Prostate gland (tissue), 2 donors: ENCODE measurements at regions not wholly inside any gene's neighbourhood (a gene's known extent, or its start where the extent isn't known, plus 50 kb on each side); places are given as distances from the start of the nearest gene placed in this dataset.

Source experiments
- DNase-seq: peaks from one replicate; pipeline ENCODE4 v3.0.0-alpha.2; 2019; ENCODE audit warnings: low spot score
- H3K27ac ChIP-seq, 2 donors: fragments of 200-600 bp; sonication (generic); 2 replicates each; pipeline ENCODE4 v1.5.1; 2017 to 2019
- H3K27me3 ChIP-seq: fragments of 200-600 bp; sonication (generic); replicated peaks from 2 replicates; pipeline ENCODE4 v1.5.1; 2019; ENCODE audit not compliant: insufficient read depth
- H3K36me3 ChIP-seq, 2 donors: fragments of 200-600 bp; sonication (generic); 1 replicate in 1 of 2; 2 replicates in 1 of 2; pipeline versions ENCODE4 v1.5.1 to v1.8.1; 2017 to 2019
- H3K4me1 ChIP-seq: fragments of 200-600 bp; sonication (generic); replicated peaks from 2 replicates; pipeline ENCODE4 v1.5.1; 2019
- H3K4me3 ChIP-seq, 2 donors: fragments of 200-600 bp; sonication (generic); 2 replicates each; pipeline ENCODE4 v1.5.1; 2017 to 2019
- H3K9me3 ChIP-seq: fragments of 200-600 bp; sonication (generic); 2 replicates; pipeline ENCODE4 v1.5.1; 2017
- POLR2A ChIP-seq: fragments of 450-650 bp; IDR thresholded peaks from one replicate; pipeline ENCODE4 v1.6.1; 2016; ENCODE audit warnings: antibody characterized with exemption, mild to moderate bottlenecking
- POLR2AphosphoS5 ChIP-seq: sonication (generic); formaldehyde crosslinking; IDR thresholded peaks from one replicate; pipeline ENCODE4 v1.6.1; 2017; ENCODE audit warnings: antibody characterized with exemption
- WGBS: methylation state at CpG from one replicate; pipeline ENCODE4 v1.1.5; 2018; 5-methylcytosine and 5-hydroxymethylcytosine counted together
- intact Hi-C: fragments of 100-400 bp; cut with DNase I; formaldehyde crosslinking; loops from one replicate; pipeline ENCODE4 v1.14.2; 2022
- TF ChIP-seq, protein P1 (sequence below), 4 experiments: fragments of 200-600 bp in 2 of 4; fragments of 450-650 bp in 2 of 4; sonication (generic) in 2 of 4; IDR thresholded peaks; 1 replicate in 3 of 4; 2 replicates in 1 of 4; pipeline ENCODE4 v1.5.1; 2016 to 2019; ENCODE audit warnings: antibody characterized with exemption in 4 of 4, mild to moderate bottlenecking in 2 of 4, moderate library complexity in 2 of 4

DNA sequence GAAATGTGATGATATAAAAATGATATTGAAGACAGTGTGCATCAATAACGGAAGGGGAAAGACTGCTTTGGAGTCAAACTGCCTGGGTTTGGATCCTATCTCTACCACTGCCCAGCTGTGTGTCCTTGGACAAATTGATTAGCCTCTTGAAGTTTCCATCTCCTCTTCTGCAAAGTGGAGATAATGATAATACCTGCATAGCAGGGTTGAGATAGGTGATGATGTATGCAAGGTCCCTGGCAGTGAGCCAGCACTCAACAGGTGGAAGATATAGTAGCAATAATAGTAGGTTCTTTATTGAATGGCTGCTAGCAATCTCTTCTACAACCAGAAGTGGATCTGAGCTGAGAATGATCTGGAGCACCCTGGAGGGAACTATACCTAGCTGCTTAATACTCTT is 166.7 kb downstream of the MIS18A start:
- Histone ChIP-seq H3K4me1 (no peaks in the 10 kb centered on the region), H3K9me3 (no peaks in the 10 kb centered on the region), H3K4me3 (no peak overlapping the region), H3K27me3 (no peaks in the 10 kb centered on the region), H3K27ac (no peak overlapping the region), H3K36me3 (no peaks in the 10 kb centered on the region)
- no peak for DNase-seq
- TF ChIP-seq POLR2A (no peak), POLR2AphosphoS5 (no peak)
- TF ChIP-seq, protein P1, sequence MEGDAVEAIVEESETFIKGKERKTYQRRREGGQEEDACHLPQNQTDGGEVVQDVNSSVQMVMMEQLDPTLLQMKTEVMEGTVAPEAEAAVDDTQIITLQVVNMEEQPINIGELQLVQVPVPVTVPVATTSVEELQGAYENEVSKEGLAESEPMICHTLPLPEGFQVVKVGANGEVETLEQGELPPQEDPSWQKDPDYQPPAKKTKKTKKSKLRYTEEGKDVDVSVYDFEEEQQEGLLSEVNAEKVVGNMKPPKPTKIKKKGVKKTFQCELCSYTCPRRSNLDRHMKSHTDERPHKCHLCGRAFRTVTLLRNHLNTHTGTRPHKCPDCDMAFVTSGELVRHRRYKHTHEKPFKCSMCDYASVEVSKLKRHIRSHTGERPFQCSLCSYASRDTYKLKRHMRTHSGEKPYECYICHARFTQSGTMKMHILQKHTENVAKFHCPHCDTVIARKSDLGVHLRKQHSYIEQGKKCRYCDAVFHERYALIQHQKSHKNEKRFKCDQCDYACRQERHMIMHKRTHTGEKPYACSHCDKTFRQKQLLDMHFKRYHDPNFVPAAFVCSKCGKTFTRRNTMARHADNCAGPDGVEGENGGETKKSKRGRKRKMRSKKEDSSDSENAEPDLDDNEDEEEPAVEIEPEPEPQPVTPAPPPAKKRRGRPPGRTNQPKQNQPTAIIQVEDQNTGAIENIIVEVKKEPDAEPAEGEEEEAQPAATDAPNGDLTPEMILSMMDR (IDR thresholded peaks at IDR 0.05), result no peak
- intact Hi-C loops, result no loop called here
- 95% methylated on average over 1 of the region's 1 CpG for WGBS

DNA sequence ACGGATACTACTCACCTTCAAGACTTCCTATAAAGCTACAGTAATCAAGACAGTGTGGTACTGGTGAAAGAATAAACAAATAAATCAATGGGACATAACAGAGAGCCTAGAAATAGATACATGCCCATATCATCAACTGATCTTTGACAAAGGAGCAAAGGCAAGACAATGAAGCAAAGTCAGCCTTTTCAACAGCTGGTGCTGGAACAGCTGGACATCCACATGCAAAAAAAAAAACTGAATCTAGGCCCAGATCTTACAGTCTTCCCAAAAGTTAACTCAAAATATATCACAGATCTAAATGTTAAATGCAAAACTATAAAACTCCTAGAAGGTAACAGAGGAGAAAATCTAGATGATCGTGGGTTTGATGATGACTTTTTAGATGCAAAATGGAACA is 170.3 kb downstream of the MIS18A start:
- 88% methylated on average over 2 of the region's 2 CpGs for WGBS
- intact Hi-C loops, result no loop called here

DNA sequence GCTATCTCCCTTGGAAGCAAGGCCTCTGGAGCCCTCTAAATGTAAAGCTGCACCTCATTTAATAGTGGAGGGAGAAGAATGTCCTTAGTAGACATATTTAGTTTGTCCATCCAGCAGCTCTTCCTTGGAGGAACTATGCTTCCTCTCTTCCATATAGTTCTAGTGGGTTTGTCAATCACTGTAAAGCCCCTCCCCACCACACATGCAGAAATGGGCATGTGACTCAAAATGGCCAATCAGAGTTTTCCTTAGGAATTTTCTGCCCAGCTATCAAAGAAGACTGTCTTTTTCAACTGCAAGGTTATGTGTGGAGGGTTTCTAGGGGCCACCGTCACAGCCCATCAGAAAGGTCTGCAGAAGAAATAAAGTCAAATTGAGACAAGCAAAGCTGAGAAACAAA is 175.5 kb downstream of the MIS18A start:
- TF ChIP-seq, protein P1 (IDR thresholded peaks at IDR 0.05), result no peak
- TF ChIP-seq POLR2AphosphoS5, result no peak
- TF ChIP-seq POLR2A, result no peak
- Histone ChIP-seq H3K27ac (no peak overlapping the region), H3K4me1 (no peaks in the 10 kb centered on the region), H3K36me3 (no peaks in the 10 kb centered on the region), H3K9me3 (no peaks in the 10 kb centered on the region), H3K27me3 (no peaks in the 10 kb centered on the region), H3K4me3 (no peak overlapping the region)
- 96% methylated on average over 1 of the region's 1 CpG for WGBS
- DNase-seq, result no peak
- intact Hi-C loops, result no loop called here

More for the DNA sequence above, 170.3 kb downstream of the MIS18A start:
- Histone ChIP-seq H3K27ac (no peak overlapping the region), H3K4me1 (no peaks in the 10 kb centered on the region), H3K9me3 (no peaks in the 10 kb centered on the region), H3K4me3 (no peak overlapping the region), H3K36me3 (no peaks in the 10 kb centered on the region), H3K27me3 (no peaks in the 10 kb centered on the region)
- no peak for DNase-seq
- TF ChIP-seq POLR2AphosphoS5 (no peak), POLR2A (no peak)
- TF ChIP-seq, protein P1 (IDR thresholded peaks at IDR 0.05), result no peak

DNA sequence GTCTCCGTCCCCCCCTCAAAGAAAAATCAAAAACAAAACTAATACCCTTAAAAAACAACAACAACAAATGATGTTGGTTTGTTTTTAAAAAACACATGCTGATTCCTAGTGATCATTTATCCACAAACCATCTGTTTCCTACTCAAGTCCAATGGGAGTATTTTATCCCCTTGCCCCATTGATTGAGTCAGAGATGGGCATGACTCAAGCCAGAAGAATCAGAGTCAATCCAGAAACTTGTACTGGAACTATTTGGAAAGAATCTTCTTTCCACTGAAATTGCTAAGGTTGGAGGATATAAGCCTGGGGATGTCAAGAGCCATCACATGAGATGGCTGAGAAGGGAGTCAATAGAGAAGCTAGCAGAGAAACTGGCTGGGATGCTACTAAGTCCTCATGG is 176.4 kb downstream of the MIS18A start:
- Histone ChIP-seq H3K9me3 (no peaks in the 10 kb centered on the region), H3K36me3 (no peaks in the 10 kb centered on the region), H3K4me3 (no peak overlapping the region), H3K27me3 (no peaks in the 10 kb centered on the region), H3K4me1 (no peaks in the 10 kb centered on the region), H3K27ac (no peak overlapping the region)
- intact Hi-C loops, result no loop called here
- no peak for DNase-seq
- no peak for TF ChIP-seq POLR2AphosphoS5
- TF ChIP-seq, protein P1 (IDR thresholded peaks at IDR 0.05), result no peak
- WGBS, result 100% methylated on average over 1 of the region's 1 CpG

DNA sequence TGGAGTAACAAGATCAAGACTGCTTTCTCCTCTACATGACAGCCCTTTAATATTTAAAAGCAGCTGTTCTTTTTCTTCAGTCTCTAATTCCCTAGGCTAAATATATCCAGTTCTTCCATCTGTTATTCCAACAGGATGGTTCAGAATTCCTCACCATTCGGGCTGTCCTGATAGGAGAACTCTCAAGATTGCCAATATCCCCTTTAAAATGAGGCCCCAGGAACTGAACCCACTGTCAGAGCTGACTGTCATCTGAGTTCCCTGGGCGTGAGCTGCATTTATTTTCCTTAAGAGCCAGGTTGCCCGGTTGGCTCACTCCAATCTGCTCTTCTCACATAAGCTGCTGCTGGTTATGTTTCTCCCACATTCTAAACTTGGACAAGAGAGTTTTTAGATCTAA is 177.6 kb downstream of the MIS18A start:
- no peak for DNase-seq
- H3K4me3 ChIP-seq, result no peak overlapping the region
- no peak for TF ChIP-seq POLR2A
- TF ChIP-seq POLR2AphosphoS5, result no peak
- TF ChIP-seq, protein P1 (IDR thresholded peaks at IDR 0.05), result no peak
- intact Hi-C loops, result no loop called here
- no peaks in the 10 kb centered on the region for H3K9me3 ChIP-seq
- H3K27ac ChIP-seq, result no peak overlapping the region
- no peaks in the 10 kb centered on the region for H3K27me3 ChIP-seq
- no peaks in the 10 kb centered on the region for H3K36me3 ChIP-seq
- WGBS, result 88% methylated on average over 3 of the region's 3 CpGs
- no peaks in the 10 kb centered on the region for H3K4me1 ChIP-seq
